GM12891 (cell line): ENCODE measurements at regions not wholly inside any gene's neighbourhood (a gene's known extent, or its start where the extent isn't known, plus 50 kb on each side); places are given as distances from the start of the nearest gene placed in this dataset.

Experiments used
- DNase-seq: peaks from one replicate; pipeline ENCODE4 v3.0.0; 2011; ENCODE audit warnings: low spot score; ENCODE audit not compliant: insufficient read length
- FAIRE-seq: peaks from 2 replicates; lab custom pipeline; 2011; peaks lifted over from hg19 to GRCh38; lab: Jason Lieb, UNC
- PAX5 ChIP-seq: IDR thresholded peaks from 2 replicates; pipeline ENCODE4 v1.6.1; 2011; ENCODE audit warnings: low read length, moderate library complexity, mild to moderate bottlenecking; ENCODE audit not compliant: insufficient read depth, severe bottlenecking
- POLR2A ChIP-seq: IDR thresholded peaks from 2 replicates; pipeline ENCODE4 v1.6.1; 2011; ENCODE audit warnings: low read depth, low read length, control low read depth
- POLR2AphosphoS5 ChIP-seq: IDR thresholded peaks from 2 replicates; pipeline ENCODE4 v1.6.1; 2011; ENCODE audit warnings: low read depth, low read length, control low read depth
- POU2F2 ChIP-seq: IDR thresholded peaks from 2 replicates; pipeline ENCODE4 v1.6.1; 2011; ENCODE audit warnings: low read depth, mild to moderate bottlenecking, control low read depth, low read length, moderate library complexity
- SPI1 ChIP-seq: IDR thresholded peaks from 2 replicates; pipeline ENCODE4 v1.6.1; 2011; ENCODE audit warnings: low read depth, low read length, control low read depth
- TAF1 ChIP-seq: IDR thresholded peaks from 2 replicates; pipeline ENCODE4 v1.6.1; 2011; ENCODE audit warnings: low read depth, low read length, control low read depth

DNA sequence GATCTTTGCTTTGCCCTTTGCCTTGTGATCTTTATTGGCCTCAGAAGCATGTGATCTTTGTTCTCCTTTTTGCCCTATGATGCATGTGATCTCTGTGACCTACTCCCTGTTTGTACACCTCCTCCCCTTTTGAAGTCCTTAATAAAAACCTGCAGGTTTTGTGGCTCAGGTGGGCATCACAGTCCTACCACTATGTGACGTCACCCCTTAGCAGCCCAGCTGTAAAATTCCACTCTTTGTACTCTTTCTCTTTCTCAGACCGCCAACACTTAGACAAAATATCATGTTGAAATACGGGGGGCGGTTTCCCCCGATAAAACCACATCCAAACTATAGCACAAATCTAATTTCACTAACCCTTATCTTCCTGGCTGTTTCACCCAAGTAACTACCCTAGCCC is 76.7 kb upstream of the RAPGEF4 start:
- TF ChIP-seq SPI1 (no peak), POLR2A (no peak), POLR2AphosphoS5 (no peak), PAX5 (no peak), POU2F2 (no peak), TAF1 (no peak)
- no peak for FAIRE-seq
- DNase-seq: no peak

DNA sequence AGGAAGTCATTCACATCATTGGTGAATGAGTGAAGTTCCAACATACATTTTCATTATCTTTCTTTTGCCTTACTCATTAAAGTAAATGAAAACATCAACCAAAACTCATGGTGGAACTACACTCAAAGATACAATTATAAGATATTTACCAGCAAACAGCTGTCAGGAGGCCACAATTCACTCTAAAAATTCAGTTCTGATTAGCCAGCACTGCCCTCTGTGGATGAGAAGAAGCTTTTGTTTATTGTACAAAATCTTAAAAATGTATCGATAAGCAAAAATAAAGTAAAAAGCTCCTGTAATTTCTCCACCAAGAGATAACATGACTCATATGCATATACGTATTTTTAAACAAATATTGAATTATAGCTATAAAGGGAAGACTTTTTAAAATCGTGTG is 73.5 kb upstream of the RAPGEF4 start:
- no peak for DNase-seq
- TF ChIP-seq TAF1 (no peak), SPI1 (no peak), POLR2A (no peak), POLR2AphosphoS5 (no peak), POU2F2 (no peak), PAX5 (no peak)
- no peak for FAIRE-seq

DNA sequence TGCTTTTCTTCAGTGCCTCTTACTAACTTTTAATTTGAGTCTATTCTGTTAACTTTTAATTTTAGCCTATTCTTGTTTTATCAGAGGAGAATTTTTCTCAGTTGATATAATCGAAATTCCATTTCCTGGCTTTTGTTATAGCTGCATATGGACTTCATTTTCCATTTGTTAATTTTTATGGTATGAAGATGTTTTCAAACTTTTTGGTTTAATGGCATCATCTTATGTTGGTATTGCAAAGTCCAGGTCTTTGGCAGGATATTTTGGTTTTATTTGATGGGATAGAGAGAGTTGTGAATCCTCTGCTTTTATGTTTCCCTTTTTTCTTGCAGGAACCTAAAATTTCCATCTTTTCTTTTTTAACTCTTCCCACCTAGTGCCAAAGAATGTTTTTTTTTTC is 70.9 kb upstream of the RAPGEF4 start:
- DNase-seq (no peak), FAIRE-seq (no peak)
- TF ChIP-seq POU2F2 (no peak), PAX5 (no peak), POLR2AphosphoS5 (no peak), POLR2A (no peak), TAF1 (no peak), SPI1 (no peak)

DNA sequence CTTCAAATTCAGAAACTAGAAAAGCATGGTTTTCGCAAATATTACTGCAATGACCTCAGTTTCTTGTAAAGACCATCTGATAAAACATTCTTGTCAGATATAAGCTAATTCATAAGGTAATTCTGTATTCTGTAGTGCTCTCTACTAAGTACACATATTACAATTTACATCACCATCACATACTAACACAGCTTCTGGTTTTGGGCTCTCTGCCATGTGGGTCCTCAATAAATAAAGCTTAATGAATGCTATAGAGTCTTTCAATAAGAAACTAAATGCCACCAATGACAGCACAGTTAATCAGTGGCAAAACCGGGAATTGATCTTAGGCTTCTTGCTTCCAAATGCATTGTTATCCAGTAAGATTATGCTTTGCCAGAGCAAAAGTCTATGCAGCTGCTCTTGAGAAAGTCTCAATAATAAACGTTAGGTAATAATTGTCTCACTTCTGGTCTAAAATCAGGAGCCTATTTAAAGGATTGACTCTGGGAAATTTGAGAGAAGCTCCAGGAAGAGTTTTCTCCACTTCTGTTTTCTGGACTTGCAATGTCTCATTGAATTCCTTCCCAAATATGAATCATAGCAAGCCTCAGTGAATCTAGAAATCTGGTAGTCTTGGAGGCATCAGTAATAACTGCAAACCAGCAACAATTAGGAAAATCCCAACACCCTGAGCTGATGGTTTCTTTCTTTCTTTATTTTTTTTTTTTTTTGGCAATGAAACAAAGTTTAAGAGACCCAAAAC is 67.9 kb upstream of the RAPGEF4 start:
- no peak for DNase-seq

DNA sequence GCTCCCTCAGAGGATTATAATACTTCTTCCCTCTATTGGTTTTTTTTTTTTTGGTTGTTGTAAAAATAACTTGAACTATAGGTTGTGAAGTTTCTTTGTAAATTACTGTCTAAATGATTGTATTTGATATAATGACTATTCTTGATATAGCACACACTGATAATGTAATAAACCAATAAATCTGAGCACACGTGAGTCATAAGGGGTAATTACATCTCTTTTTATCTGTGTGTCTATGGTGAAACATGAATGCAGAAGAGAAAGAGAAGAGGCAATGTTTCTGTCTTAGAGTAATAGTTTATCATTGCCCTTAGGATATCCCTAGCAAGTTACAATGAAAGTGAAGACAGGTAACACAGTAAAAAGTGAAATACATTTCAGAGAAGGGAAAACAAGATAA is 64.1 kb upstream of the RAPGEF4 start:
- FAIRE-seq: no peak
- TF ChIP-seq SPI1 (no peak), POLR2AphosphoS5 (no peak)
- no peak for DNase-seq

More for the DNA sequence above, 67.9 kb upstream of the RAPGEF4 start:
- no peak for FAIRE-seq
- no peak for TF ChIP-seq SPI1
- TF ChIP-seq PAX5: no peak
- TF ChIP-seq POLR2A: no peak
- TF ChIP-seq POU2F2: no peak
- no peak for TF ChIP-seq TAF1
- no peak for TF ChIP-seq POLR2AphosphoS5

DNA sequence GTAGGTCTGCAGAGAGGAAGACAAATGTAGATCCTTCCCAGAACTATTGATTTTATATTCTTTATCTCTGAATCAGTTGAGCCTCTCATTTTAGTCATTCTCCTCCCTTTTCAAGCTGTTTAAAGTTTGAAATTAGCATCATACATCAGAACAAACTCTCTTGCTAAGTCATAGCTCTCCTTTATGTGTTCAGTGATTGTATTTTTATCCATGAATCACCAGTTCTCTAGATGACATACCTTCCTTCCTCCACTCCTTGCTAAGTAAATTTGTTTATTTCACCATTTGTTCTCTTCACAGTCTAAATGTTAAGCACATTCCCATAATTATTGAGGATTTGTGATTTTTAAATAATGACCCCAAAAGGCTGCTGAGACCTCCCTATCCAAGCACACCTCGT is 63.5 kb upstream of the RAPGEF4 start:
- FAIRE-seq (no peak), DNase-seq (no peak)
- TF ChIP-seq TAF1 (no peak), POU2F2 (no peak), POLR2A (no peak), PAX5 (no peak), POLR2AphosphoS5 (no peak), SPI1 (no peak)

DNA sequence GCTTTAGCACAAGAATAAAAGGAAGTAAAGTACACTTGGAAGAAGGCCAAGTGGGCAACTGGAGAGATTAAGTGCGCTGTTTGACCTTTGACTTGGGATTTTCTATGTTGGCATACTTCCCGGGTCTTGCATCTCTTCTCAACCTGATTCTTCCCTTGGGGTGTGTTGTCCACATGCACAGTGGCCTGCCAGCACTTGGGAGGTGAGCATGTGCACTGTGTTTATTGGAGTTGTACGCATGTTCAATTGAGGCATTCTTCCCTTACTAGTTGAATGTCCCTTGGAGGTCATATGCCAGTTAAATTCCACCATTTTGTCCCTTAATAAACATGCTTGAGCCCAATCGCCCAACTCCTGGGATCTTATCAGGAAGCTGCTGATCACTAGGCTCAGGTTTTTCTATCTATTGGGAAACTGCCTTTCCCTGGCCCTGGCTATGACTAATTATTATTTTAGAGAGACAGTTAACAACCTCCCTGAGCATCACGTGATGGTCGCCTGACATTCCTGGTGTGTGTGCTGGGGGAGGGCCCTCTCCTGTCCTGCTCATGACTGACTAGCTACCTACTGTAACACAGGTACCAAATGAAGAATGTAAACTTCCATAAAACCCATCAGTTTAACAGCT is 62.5 kb upstream of the RAPGEF4 start:
- TF ChIP-seq TAF1 (no peak), POLR2A (no peak), POU2F2 (no peak), POLR2AphosphoS5 (no peak), PAX5 (no peak), SPI1 (no peak)
- DNase-seq: no peak
- FAIRE-seq: no peak

DNA sequence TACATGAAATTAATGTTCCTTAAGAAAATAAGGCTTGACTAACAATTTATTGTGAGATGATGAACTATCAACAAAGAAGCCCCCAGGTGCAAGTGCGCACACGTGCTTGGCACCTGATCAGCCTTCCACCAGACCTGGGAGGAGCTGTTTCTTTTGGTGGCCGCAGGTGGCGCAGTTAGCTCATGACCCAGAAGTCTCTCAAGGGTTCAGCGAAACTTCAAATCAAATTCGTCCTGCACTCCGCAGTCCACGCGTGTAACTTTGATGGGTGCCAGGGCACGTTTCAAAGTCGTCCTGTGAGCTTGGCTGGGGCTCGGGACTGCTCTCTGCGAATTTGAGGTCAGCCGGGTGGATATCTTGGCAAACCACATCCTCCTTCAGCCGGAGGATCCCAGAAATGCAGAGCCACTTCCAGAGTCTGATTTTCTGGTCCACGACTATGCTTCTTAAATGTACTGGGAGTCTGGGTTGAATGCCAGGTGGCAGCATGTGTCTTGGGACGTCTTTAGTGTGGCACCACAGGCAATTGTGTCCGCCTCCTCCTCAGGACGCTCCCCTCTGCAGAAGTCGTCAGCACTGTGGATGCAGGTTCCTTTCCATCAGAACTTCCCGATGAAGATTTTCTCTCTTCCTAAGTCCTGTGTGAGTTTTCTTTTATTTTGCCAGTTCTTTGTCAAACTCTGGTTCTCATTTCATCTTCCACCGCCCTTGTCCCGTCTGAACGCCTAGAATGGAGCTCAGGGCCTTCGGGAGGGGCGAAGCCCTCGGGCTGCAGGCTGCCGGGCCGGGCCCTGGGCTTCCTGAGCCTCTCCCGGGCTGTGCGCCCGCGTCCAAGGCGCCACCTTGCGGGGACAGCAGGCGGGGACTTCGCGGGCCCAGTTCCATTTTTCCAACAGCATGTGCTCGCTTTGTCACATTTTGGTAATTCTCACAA is 61.3 kb upstream of the RAPGEF4 start:
- FAIRE-seq: no peak

DNA sequence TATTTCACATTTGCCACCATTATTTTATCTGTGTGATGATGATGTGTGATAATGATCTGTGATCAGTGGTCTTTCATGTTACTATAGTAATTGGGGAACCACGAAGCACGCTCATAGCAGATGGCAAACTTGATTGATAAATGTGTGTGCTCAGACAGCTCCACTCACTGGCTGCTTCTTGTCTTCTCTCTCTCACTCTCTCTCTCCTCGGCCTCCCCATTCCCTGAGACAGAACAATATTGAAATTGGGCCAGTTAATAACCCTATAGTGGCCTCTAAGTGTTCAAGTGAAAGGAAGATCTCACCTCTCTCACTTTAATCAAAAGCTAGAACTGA is 60.7 kb upstream of the RAPGEF4 start:
- no peak for FAIRE-seq

More for the DNA sequence above, 61.3 kb upstream of the RAPGEF4 start:
- peak; percentile 28 for DNase-seq
- TF ChIP-seq PAX5 (no peak), SPI1 (no peak), POU2F2 (no peak), POLR2AphosphoS5 (no peak), POLR2A (no peak), TAF1 (no peak)

More for the DNA sequence above, 60.7 kb upstream of the RAPGEF4 start:
- no peak for DNase-seq
- no peak for TF ChIP-seq POLR2AphosphoS5
- no peak for TF ChIP-seq PAX5
- TF ChIP-seq POU2F2: no peak
- TF ChIP-seq POLR2A: no peak
- no peak for TF ChIP-seq TAF1
- TF ChIP-seq SPI1: no peak
